Hippocampal formation (tissue), 2 donors: ENCODE measurements at regions not wholly inside any gene's neighbourhood (a gene's known extent, or its start where the extent isn't known, plus 50 kb on each side); places are given as distances from the start of the nearest gene placed in this dataset.
"Not testable (repeated sequence)": the region's sequence is repeated elsewhere in the genome, so short reads cannot be mapped to it uniquely, and the experiment has no call there.

Experiments
- DNase-seq, 2 donors: peaks; one replicate each; lab custom pipeline; 2025; lab: John Stamatoyannopoulos, UW

- DNase-seq = no peak
Measured at GRCh38 chr6:71602385-71603007, 283.9 kb upstream of the RIMS1 start.

GRCh38 chr6:71603021-71603420 is 283.3 kb upstream of the RIMS1 start:
- DNase-seq = no peak

- DNase-seq = no peak
Measured at GRCh38 chr6:71608646-71609045, 277.7 kb upstream of the RIMS1 start.

GRCh38 chr6:71619836-71620235 is 266.5 kb upstream of the RIMS1 start:
- no peak for DNase-seq

- peak in 1 of 2 donors; percentile 2 for DNase-seq
Measured at GRCh38 chr6:71621918-71622519, 264.3 kb upstream of the RIMS1 start.

GRCh38 chr6:71642120-71642519 is 244.2 kb upstream of the RIMS1 start:
- no peak for DNase-seq

GRCh38 chr6:71642793-71643192 is 243.6 kb upstream of the RIMS1 start:
- DNase-seq = no peak

GRCh38 chr6:71645299-71645698 is 241.1 kb upstream of the RIMS1 start:
- no peak for DNase-seq

GRCh38 chr6:71649915-71650314 is 236.4 kb upstream of the RIMS1 start:
- no peak for DNase-seq

- DNase-seq = no peak
Measured at GRCh38 chr6:71651636-71652035, 234.7 kb upstream of the RIMS1 start.

- DNase-seq = no peak
Measured at GRCh38 chr6:71656121-71656520, 230.2 kb upstream of the RIMS1 start.

GRCh38 chr6:71665931-71666330 is 220.4 kb upstream of the RIMS1 start:
- DNase-seq = no peak

GRCh38 chr6:71672876-71673275 is 213.5 kb upstream of the RIMS1 start:
- DNase-seq = no peak

- no peak for DNase-seq
Measured at GRCh38 chr6:71675386-71675785, 211.0 kb upstream of the RIMS1 start.

GRCh38 chr6:71676298-71676697 is 210.1 kb upstream of the RIMS1 start:
- DNase-seq = no peak

GRCh38 chr6:71678091-71678490 is 208.3 kb upstream of the RIMS1 start:
- DNase-seq = no peak

GRCh38 chr6:71681234-71681867 is 205.0 kb upstream of the RIMS1 start:
- DNase-seq = no peak

- not testable (repeated sequence) for DNase-seq
Measured at GRCh38 chr6:71686021-71686677, 200.2 kb upstream of the RIMS1 start.

- no peak for DNase-seq
Measured at GRCh38 chr6:71698702-71699101, 187.6 kb upstream of the RIMS1 start.

GRCh38 chr6:71706523-71706922 is 179.8 kb upstream of the RIMS1 start:
- no peak for DNase-seq

GRCh38 chr6:71707059-71707458 is 179.3 kb upstream of the RIMS1 start:
- no peak for DNase-seq

GRCh38 chr6:71720705-71721104 is 165.6 kb upstream of the RIMS1 start:
- DNase-seq = no peak

GRCh38 chr6:71721642-71722041 is 164.7 kb upstream of the RIMS1 start:
- peak in 1 of 2 donors; percentile 4 for DNase-seq
